Uterus (tissue), 2 donors: ENCODE measurements at regions not wholly inside any gene's neighbourhood (a gene's known extent, or its start where the extent isn't known, plus 50 kb on each side); places are given as distances from the start of the nearest gene placed in this dataset.

Source experiments
- CTCF ChIP-seq, 4 experiments: fragments of 200-600 bp in 2 of 4; fragments of 450-650 bp in 2 of 4; sonication (generic) in 2 of 4; IDR thresholded peaks; one replicate each; pipeline ENCODE4 v1.5.1; 2016 to 2019; ENCODE audit warnings: antibody characterized with exemption in 4 of 4, mild to moderate bottlenecking in 2 of 4, moderate library complexity in 1 of 4
- POLR2A ChIP-seq, 2 donors: fragments of 450-650 bp; IDR thresholded peaks; one replicate each; pipeline ENCODE4 v1.6.1; 2016; ENCODE audit warnings: antibody characterized with exemption in 2 of 2, mild to moderate bottlenecking in 1 of 2, moderate library complexity in 1 of 2

GRCh38 chr4:11298451-11298850 lies 130.2 kb downstream of the HS3ST1 start:
- TF ChIP-seq POLR2A (IDR thresholded peaks at IDR 0.05) (no peak), CTCF (IDR thresholded peaks at IDR 0.05) (no peak)
